ENCODE measurements at regions not wholly inside any gene's neighbourhood (a gene's known extent, or its start where the extent isn't known, plus 50 kb on each side); places are given as distances from the start of the nearest gene placed in this dataset.

- no peak overlapping the region for H3K27ac ChIP-seq (ENCODE audit: low read length)
- no peaks in the 10 kb centered on the region for H3K4me1 ChIP-seq (ENCODE audit: low read length)
- no peak overlapping the region for H3K9ac ChIP-seq (ENCODE audit: low read length)
- DNase-seq = no peak
- no peaks in the 10 kb centered on the region for H3K79me2 ChIP-seq (ENCODE audit: low read length)
- H3K36me3 ChIP-seq (ENCODE audit: insufficient read depth, low read length) = no peaks in the 10 kb centered on the region
- H2AFZ ChIP-seq (ENCODE audit: low read length) = no peak overlapping the region
- H3K9me3 ChIP-seq (ENCODE audit: low read length) = 0 out of 2 replicates have a peak, but pooled peaks cover 3% of the 10 kb centered on the region
- H3K9me2 ChIP-seq (replicated peaks; ENCODE audit: insufficient read depth, low read length) = no peaks in the 10 kb centered on the region
- no peak overlapping the region for H3K4me3 ChIP-seq (ENCODE audit: low read length)
- H3K27me3 ChIP-seq (ENCODE audit: low read length) = no peaks in the 10 kb centered on the region
- no peak overlapping the region for H3K4me2 ChIP-seq (ENCODE audit: low read depth, low read length, poor library complexity, severe bottlenecking)
- no peaks in the 10 kb centered on the region for H4K20me1 ChIP-seq (ENCODE audit: insufficient read depth, low read depth, low read length)
These were observed 1046.0 kb upstream of the NR2F2 start for GRCh38 chr15:95284492-95284891.

- DNase-seq = no peak
- H4K20me1 ChIP-seq (ENCODE audit: insufficient read depth, low read depth, low read length) = no peaks in the 10 kb centered on the region
- no peak overlapping the region for H3K27ac ChIP-seq (ENCODE audit: low read length)
- H3K4me3 ChIP-seq (ENCODE audit: low read length) = no peak overlapping the region
- no peak overlapping the region for H2AFZ ChIP-seq (ENCODE audit: low read length)
- H3K4me1 ChIP-seq (ENCODE audit: low read length) = no peaks in the 10 kb centered on the region
- no peaks in the 10 kb centered on the region for H3K79me2 ChIP-seq (ENCODE audit: low read length)
- no peak overlapping the region for H3K9ac ChIP-seq (ENCODE audit: low read length)
- no peak overlapping the region for H3K4me2 ChIP-seq (ENCODE audit: low read depth, low read length, poor library complexity, severe bottlenecking)
- H3K36me3 ChIP-seq (ENCODE audit: insufficient read depth, low read length) = no peaks in the 10 kb centered on the region
- no peaks in the 10 kb centered on the region for H3K27me3 ChIP-seq (ENCODE audit: low read length)
- no peaks in the 10 kb centered on the region for H3K9me2 ChIP-seq (replicated peaks; ENCODE audit: insufficient read depth, low read length)
- H3K9me3 ChIP-seq (ENCODE audit: low read length) = 0 out of 2 replicates have a peak, but pooled peaks cover 3% of the 10 kb centered on the region
These were observed 1045.5 kb upstream of the NR2F2 start for GRCh38 chr15:95284933-95285421.

DNA sequence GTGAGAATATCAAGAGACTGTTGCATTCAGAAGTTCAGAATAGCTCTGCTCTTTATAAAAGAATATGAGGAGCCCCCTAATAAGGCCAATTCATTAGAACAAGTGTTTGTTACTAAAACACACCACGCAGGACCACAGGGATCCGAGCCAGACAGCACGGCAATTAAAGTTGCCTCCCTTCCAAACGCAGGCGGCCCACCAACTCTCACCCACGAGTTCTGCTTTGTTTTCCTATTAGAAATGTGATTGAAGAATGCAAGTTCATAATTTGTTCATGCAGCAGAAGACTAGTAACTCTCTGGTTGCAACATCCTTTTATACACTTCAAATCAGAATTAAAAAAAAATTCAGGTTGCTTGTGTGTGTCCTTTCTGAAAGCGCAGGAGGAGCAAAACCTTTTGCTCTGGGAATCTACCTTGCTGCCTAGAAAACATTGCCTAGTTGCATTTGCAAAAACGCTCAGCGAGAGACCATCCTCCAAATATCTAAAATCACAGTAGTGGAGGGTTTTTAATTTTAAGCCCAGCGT, 1044.1 kb upstream of the NR2F2 start:
- Histone ChIP-seq H3K36me3 (ENCODE audit: insufficient read depth, low read length) (no peaks in the 10 kb centered on the region), H3K9me2 (replicated peaks; ENCODE audit: insufficient read depth, low read length) (no peaks in the 10 kb centered on the region), H4K20me1 (ENCODE audit: insufficient read depth, low read depth, low read length) (no peaks in the 10 kb centered on the region), H3K27ac (ENCODE audit: low read length) (no peak overlapping the region), H3K79me2 (ENCODE audit: low read length) (no peaks in the 10 kb centered on the region), H3K4me1 (ENCODE audit: low read length) (no peaks in the 10 kb centered on the region), H2AFZ (ENCODE audit: low read length) (no peak overlapping the region), H3K9me3 (ENCODE audit: low read length) (no peaks in the 10 kb centered on the region), H3K9ac (ENCODE audit: low read length) (no peak overlapping the region), H3K4me3 (ENCODE audit: low read length) (no peak overlapping the region), H3K4me2 (ENCODE audit: low read depth, low read length, poor library complexity, severe bottlenecking) (no peak overlapping the region), H3K27me3 (ENCODE audit: low read length) (no peaks in the 10 kb centered on the region)
- DNase-seq = no peak

- no peaks in the 10 kb centered on the region for H3K79me2 ChIP-seq (ENCODE audit: low read length)
- H3K27ac ChIP-seq (ENCODE audit: low read length) = no peak overlapping the region
- H3K4me1 ChIP-seq (ENCODE audit: low read length) = no peaks in the 10 kb centered on the region
- no peaks in the 10 kb centered on the region for H3K27me3 ChIP-seq (ENCODE audit: low read length)
- DNase-seq = no peak
- no peaks in the 10 kb centered on the region for H3K9me3 ChIP-seq (ENCODE audit: low read length)
- H3K9me2 ChIP-seq (replicated peaks; ENCODE audit: insufficient read depth, low read length) = no peaks in the 10 kb centered on the region
- H3K9ac ChIP-seq (ENCODE audit: low read length) = no peak overlapping the region
- H3K4me2 ChIP-seq (ENCODE audit: low read depth, low read length, poor library complexity, severe bottlenecking) = no peak overlapping the region
- H3K36me3 ChIP-seq (ENCODE audit: insufficient read depth, low read length) = no peaks in the 10 kb centered on the region
- H4K20me1 ChIP-seq (ENCODE audit: insufficient read depth, low read depth, low read length) = no peaks in the 10 kb centered on the region
- H3K4me3 ChIP-seq (ENCODE audit: low read length) = no peak overlapping the region
- no peak overlapping the region for H2AFZ ChIP-seq (ENCODE audit: low read length)
These were observed 1042.8 kb upstream of the NR2F2 start for GRCh38 chr15:95287720-95288103.

- no peaks in the 10 kb centered on the region for H4K20me1 ChIP-seq (ENCODE audit: insufficient read depth, low read depth, low read length)
- H3K4me1 ChIP-seq (ENCODE audit: low read length) = no peaks in the 10 kb centered on the region
- no peaks in the 10 kb centered on the region for H3K9me2 ChIP-seq (replicated peaks; ENCODE audit: insufficient read depth, low read length)
- no peaks in the 10 kb centered on the region for H3K36me3 ChIP-seq (ENCODE audit: insufficient read depth, low read length)
- no peaks in the 10 kb centered on the region for H3K27me3 ChIP-seq (ENCODE audit: low read length)
- no peak overlapping the region for H3K27ac ChIP-seq (ENCODE audit: low read length)
- no peak overlapping the region for H2AFZ ChIP-seq (ENCODE audit: low read length)
- no peak for DNase-seq
- H3K4me3 ChIP-seq (ENCODE audit: low read length) = no peak overlapping the region
- H3K4me2 ChIP-seq (ENCODE audit: low read depth, low read length, poor library complexity, severe bottlenecking) = no peak overlapping the region
- H3K79me2 ChIP-seq (ENCODE audit: low read length) = no peaks in the 10 kb centered on the region
- no peaks in the 10 kb centered on the region for H3K9me3 ChIP-seq (ENCODE audit: low read length)
- H3K9ac ChIP-seq (ENCODE audit: low read length) = no peak overlapping the region
These were observed 1041.9 kb upstream of the NR2F2 start for GRCh38 chr15:95288626-95289025.

DNA sequence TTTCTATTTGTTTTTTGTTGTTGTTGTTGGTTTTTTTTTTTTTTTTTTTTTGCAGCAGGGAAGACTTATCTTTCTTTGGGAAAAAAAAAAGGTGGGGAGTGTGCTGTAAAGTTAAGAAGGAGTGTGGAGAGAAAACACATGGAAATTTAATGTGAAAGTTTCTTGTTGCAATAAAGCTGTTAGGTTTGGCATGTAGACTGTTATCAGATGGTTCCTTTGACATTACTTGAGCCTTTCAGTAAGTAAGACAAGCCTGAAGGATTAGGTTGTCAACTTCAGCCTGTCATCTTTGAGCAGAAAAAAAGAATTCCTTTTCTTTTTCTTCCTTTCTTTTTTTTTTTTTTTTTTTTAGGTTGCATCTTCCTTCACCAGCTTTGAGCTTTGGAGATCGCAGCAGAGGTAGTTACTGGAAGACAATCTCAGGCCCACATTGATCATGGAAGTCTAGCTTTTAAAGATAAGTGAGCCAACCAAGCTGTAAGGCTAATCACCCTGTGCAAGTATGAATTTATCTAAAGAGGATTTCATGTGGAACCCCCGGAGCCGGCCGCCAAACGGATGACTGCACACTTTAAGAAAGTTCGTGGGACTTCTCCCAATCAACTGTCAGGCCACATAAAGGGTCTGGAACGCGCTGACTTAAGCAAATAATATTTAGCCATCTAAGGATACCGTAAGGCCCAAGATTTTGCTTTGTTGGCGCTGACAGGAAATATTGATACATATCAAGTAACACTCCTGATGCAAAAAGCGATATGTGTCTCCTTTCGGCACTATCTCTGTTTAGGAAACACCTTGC, 1040.1 kb upstream of the NR2F2 start:
- no peak overlapping the region for H2AFZ ChIP-seq (ENCODE audit: low read length)
- no peaks in the 10 kb centered on the region for H3K79me2 ChIP-seq (ENCODE audit: low read length)
- no peaks in the 10 kb centered on the region for H3K36me3 ChIP-seq (ENCODE audit: insufficient read depth, low read length)
- no peak overlapping the region for H3K4me2 ChIP-seq (ENCODE audit: low read depth, low read length, poor library complexity, severe bottlenecking)
- no peak overlapping the region for H3K9ac ChIP-seq (ENCODE audit: low read length)
- H3K9me3 ChIP-seq (ENCODE audit: low read length) = no peaks in the 10 kb centered on the region
- no peaks in the 10 kb centered on the region for H3K9me2 ChIP-seq (replicated peaks; ENCODE audit: insufficient read depth, low read length)
- H3K27me3 ChIP-seq (ENCODE audit: low read length) = no peaks in the 10 kb centered on the region
- no peaks in the 10 kb centered on the region for H4K20me1 ChIP-seq (ENCODE audit: insufficient read depth, low read depth, low read length)
- no peak overlapping the region for H3K4me3 ChIP-seq (ENCODE audit: low read length)
- H3K27ac ChIP-seq (ENCODE audit: low read length) = no peak overlapping the region
- DNase-seq = no peak
- no peaks in the 10 kb centered on the region for H3K4me1 ChIP-seq (ENCODE audit: low read length)

GRCh38 chr15:95291898-95292472, 1038.5 kb upstream of the NR2F2 start:
- no peaks in the 10 kb centered on the region for H3K27me3 ChIP-seq (ENCODE audit: low read length)
- H3K9me3 ChIP-seq (ENCODE audit: low read length) = peaks cover 2% of the 10 kb centered on the region; the same call in 1 of the 2 replicates
- H3K9ac ChIP-seq (ENCODE audit: low read length) = no peak overlapping the region
- no peaks in the 10 kb centered on the region for H4K20me1 ChIP-seq (ENCODE audit: insufficient read depth, low read depth, low read length)
- no peak overlapping the region for H3K27ac ChIP-seq (ENCODE audit: low read length)
- H3K4me1 ChIP-seq (ENCODE audit: low read length) = no peaks in the 10 kb centered on the region
- H3K36me3 ChIP-seq (ENCODE audit: insufficient read depth, low read length) = no peaks in the 10 kb centered on the region
- no peak overlapping the region for H3K4me3 ChIP-seq (ENCODE audit: low read length)
- no peak overlapping the region for H2AFZ ChIP-seq (ENCODE audit: low read length)
- no peak overlapping the region for H3K4me2 ChIP-seq (ENCODE audit: low read depth, low read length, poor library complexity, severe bottlenecking)
- H3K9me2 ChIP-seq (replicated peaks; ENCODE audit: insufficient read depth, low read length) = no peaks in the 10 kb centered on the region
- DNase-seq = peak; percentile 74
- H3K79me2 ChIP-seq (ENCODE audit: low read length) = no peaks in the 10 kb centered on the region

DNA sequence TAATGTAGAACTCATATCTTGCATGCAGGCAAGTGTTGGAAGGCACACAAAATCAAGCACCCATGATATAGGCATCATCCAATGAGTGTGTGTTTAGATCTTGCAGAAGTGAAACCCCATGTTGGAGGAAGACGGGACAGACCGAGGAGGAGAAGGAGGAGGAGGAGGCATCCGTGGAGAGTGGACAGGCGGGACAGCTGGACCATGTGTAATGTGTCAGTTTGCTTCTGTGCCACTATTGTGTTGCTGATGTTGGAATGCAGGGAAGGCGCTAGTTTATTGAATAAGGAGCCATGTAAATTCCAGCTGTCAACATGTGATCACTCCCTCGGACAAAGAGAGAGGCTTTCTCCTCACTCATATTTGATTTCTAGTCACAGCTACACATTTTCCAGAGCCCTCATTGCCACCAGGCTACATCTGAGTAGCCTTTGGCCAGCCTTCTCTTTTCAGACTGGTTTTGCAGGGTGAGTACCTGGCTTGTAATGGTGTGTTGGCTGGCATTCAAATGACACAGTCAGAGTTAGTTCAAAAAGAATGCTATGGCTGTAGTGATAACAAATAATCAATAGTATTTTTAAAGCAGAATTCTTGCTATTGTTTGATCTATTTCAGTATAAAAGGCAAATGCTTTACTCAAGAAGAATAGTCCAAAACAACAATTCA, 1037.6 kb upstream of the NR2F2 start:
- H3K4me1 ChIP-seq (ENCODE audit: low read length) = no peaks in the 10 kb centered on the region
- H2AFZ ChIP-seq (ENCODE audit: low read length) = no peak overlapping the region
- H3K9me2 ChIP-seq (replicated peaks; ENCODE audit: insufficient read depth, low read length) = no peaks in the 10 kb centered on the region
- H3K9me3 ChIP-seq (ENCODE audit: low read length) = peaks cover 4% of the 10 kb centered on the region; the same call in 1 of the 2 replicates
- H4K20me1 ChIP-seq (ENCODE audit: insufficient read depth, low read depth, low read length) = no peaks in the 10 kb centered on the region
- DNase-seq = no peak
- H3K4me2 ChIP-seq (ENCODE audit: low read depth, low read length, poor library complexity, severe bottlenecking) = no peak overlapping the region
- no peak overlapping the region for H3K4me3 ChIP-seq (ENCODE audit: low read length)
- H3K9ac ChIP-seq (ENCODE audit: low read length) = no peak overlapping the region
- H3K27me3 ChIP-seq (ENCODE audit: low read length) = no peaks in the 10 kb centered on the region
- H3K36me3 ChIP-seq (ENCODE audit: insufficient read depth, low read length) = no peaks in the 10 kb centered on the region
- H3K27ac ChIP-seq (ENCODE audit: low read length) = no peak overlapping the region
- H3K79me2 ChIP-seq (ENCODE audit: low read length) = no peaks in the 10 kb centered on the region

Measured in Karpas-422 (cell line).